ENCODE measurements at regions not wholly inside any gene's neighbourhood (a gene's known extent, or its start where the extent isn't known, plus 50 kb on each side); places are given as distances from the start of the nearest gene placed in this dataset.

GRCh38 chr2:240295256-240296103 is 140.0 kb upstream of the GPC1 start:
- H3K4me3 ChIP-seq (replicated peaks; ENCODE audit: low read depth, low read length) = no peak overlapping the region
- no peak for TF ChIP-seq CTCF (IDR thresholded peaks at IDR 0.05; ENCODE audit: low read depth, low read length, missing control alignments)
- no peak for DNase-seq (ENCODE audit: extremely low read depth, low read depth)

GRCh38 chr2:240296104-240296406 is 139.4 kb upstream of the GPC1 start:
- no peak for TF ChIP-seq CTCF (IDR thresholded peaks at IDR 0.05; ENCODE audit: low read depth, low read length, missing control alignments)
- H3K4me3 ChIP-seq (replicated peaks; ENCODE audit: low read depth, low read length) = no peak overlapping the region
- DNase-seq (ENCODE audit: extremely low read depth, low read depth) = no peak

GRCh38 chr2:240296476-240297255 is 138.8 kb upstream of the GPC1 start:
- DNase-seq (ENCODE audit: extremely low read depth, low read depth) = no peak
- no peak overlapping the region for H3K4me3 ChIP-seq (replicated peaks; ENCODE audit: low read depth, low read length)
- no peak for TF ChIP-seq CTCF (IDR thresholded peaks at IDR 0.05; ENCODE audit: low read depth, low read length, missing control alignments)

- no peak overlapping the region for H3K4me3 ChIP-seq (replicated peaks; ENCODE audit: low read depth, low read length)
- DNase-seq (ENCODE audit: extremely low read depth, low read depth) = no peak
- no peak for TF ChIP-seq CTCF (IDR thresholded peaks at IDR 0.05; ENCODE audit: low read depth, low read length, missing control alignments)
Observed at GRCh38 chr2:240297256-240298116, 138.0 kb upstream of the GPC1 start.

GRCh38 chr2:240298117-240298790 is 137.2 kb upstream of the GPC1 start:
- DNase-seq (ENCODE audit: extremely low read depth, low read depth) = no peak
- no peak for TF ChIP-seq CTCF (IDR thresholded peaks at IDR 0.05; ENCODE audit: low read depth, low read length, missing control alignments)
- H3K4me3 ChIP-seq (replicated peaks; ENCODE audit: low read depth, low read length) = no peak overlapping the region
